GM19372 (cell line): ENCODE measurements at regions not wholly inside any gene's neighbourhood (a gene's known extent, or its start where the extent isn't known, plus 50 kb on each side); places are given as distances from the start of the nearest gene placed in this dataset.

Experiments used
- ATAC-seq: cut with Tn5 transposase; IDR thresholded peaks from one replicate; pipeline ENCODE4 v1.9.1; 2021; ENCODE audit warnings: mild to moderate bottlenecking, low read depth, moderate library complexity; ENCODE audit not compliant: unreplicated experiment

GRCh38 chr12:24078318-24078765 is 128.9 kb upstream of the SOX5 start:
- no peak for ATAC-seq

- no peak for ATAC-seq
Measured at GRCh38 chr12:24077161-24077560, 127.7 kb upstream of the SOX5 start.

- ATAC-seq, result no peak
Measured at GRCh38 chr12:24075650-24076049, 126.2 kb upstream of the SOX5 start.

DNA sequence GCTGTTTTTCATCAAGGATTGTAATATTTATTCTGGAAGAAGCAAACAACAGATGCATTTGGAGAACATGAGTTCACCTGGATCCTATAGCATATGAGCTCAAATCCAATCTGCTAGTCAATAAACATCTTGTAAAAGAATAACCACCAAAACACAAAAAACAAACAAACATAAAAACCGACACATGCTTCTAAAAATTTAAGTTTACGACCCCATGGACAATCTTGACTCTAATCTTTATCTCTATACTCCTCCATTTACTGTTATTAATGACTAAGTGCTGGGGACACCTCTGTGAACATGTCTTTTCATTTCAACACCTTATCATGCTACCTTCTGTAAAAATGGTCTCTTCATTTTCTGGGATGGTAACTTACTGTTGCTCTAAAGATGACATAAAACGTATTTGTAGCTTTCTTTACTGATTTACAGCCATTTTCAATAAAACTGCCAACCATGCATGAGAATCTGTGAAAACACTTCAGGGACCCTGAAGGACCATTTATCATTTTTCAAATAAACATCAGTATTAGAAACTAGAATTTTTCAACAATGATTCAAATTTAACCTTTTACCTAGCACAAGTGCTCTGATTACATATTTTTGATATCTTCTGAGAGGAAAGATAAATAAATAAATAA is 123.8 kb upstream of the SOX5 start:
- ATAC-seq, result no peak

DNA sequence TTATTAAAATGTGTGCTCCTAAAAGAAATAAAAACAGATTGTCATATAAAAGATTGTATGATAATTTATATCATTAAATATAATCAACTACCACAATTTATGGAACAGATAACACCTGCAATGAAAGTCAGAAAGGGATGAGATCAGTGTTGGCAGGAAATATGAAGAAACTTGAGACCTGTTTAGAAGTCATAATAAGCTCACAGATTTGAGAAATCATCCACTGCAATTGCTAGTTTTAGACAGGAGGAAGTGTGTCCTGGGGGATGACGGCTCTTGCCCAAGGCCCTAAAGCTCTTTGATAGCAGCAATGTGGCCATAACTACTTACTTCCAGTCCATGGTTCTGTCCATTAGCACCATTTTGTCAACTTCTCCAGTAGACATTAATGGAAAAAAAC is 122.8 kb upstream of the SOX5 start:
- no peak for ATAC-seq

GRCh38 chr12:24071842-24072241 is 122.4 kb upstream of the SOX5 start:
- ATAC-seq, result no peak

GRCh38 chr12:24069532-24070395 is 120.3 kb upstream of the SOX5 start:
- ATAC-seq, result no peak

- ATAC-seq, result no peak
Measured at GRCh38 chr12:24066865-24067264, 117.4 kb upstream of the SOX5 start.

DNA sequence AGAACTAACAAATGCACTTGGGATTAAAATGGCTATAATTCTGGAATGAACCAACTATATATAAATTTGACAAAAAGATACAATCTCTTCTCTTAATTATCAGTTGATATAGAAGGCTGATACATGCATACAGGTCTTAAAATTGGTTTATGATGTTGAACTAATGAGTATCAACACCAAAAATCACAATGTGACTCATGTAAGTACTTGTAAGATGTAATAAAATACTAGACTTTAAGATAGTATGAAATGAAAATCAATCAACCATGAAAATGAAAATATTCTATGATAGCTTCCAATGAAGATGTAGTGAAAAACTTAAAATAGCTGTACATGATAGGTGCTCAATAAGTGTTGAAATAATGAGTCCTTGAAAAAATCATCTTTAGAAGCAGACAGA is 116.6 kb upstream of the SOX5 start:
- no peak for ATAC-seq

DNA sequence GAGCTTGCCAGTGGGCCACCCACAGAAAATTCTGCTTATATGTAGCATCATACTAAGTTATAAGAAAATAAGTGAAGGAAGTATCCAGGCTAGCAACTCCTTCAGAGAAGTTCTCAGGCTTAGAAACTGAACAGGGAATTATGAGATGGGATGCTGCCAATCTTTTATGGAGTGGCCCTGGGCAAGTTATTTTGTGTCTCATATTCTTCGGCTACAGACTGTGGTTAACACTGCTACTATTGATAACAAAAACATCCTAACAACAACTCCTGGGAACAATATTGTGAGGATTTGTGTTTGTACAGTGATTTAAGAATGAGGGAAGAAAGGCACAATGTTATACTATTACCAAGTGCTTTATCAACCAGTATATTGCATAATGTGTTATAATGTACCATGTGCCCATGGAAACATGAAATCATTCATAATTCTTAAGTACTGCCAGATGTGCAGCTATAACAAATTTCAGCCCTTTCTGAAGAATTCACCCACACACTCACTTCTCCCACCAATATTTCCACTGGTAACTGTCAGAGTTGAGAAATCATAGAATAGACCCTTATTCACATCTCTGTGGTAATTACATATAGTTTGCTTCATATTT is 113.3 kb upstream of the SOX5 start:
- no peak for ATAC-seq

DNA sequence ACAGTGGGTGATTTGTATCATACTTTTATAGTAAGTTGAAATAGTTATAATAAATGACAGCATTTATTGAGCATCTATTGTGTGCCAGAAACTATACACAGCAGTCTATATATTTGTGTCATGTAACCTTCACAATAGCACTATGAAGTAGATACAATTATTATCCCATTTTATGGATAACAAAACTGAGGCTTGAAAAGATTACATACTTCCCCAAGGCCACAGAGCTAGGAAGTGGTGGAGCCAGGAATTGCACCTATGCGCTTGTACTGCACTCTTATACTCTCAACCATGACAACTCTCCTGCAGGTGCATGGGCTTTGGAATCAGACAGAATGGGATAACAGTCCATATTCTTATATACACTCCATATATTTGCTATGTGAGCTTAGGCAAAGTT is 110.6 kb upstream of the SOX5 start:
- ATAC-seq, result no peak

- ATAC-seq, result no peak
Measured at GRCh38 chr12:24057920-24058476, 108.5 kb upstream of the SOX5 start.

DNA sequence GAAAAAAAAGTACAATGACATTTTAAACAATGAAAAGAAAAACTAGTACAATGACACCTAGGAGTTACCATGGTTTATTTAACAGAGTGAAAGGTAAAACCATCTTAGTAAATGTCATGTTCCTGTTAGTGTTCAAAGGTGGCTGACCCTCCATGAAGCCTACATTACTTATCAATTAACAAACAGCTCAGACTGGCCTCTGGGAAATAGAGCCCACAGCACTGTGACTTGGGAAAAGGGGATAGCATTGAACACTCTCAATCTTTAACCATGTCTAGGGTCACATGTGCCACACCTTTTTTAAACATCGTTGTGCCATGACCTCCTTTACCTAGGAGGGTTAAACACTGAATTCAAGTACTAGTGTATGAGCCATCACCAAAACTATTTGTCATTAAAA is 106.3 kb upstream of the SOX5 start:
- no peak for ATAC-seq

DNA sequence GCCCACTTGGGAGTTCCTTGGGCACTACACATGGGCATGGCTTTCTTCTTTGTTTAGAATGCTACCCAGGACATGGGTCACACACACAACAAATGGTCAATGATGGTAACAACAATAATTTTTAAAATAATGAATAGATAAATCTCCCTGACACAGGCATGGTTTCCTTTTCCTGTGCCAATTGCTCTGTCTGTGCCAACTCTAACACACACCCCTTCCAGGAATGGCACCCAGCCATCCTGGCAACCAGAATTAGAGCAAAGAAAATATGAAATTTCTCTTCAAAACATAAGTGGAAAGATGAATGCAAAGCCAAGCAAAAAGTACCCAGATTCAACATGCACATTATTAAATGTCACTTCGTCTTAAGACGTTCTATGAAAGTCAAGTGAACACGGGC is 104.9 kb upstream of the SOX5 start:
- ATAC-seq, result no peak

DNA sequence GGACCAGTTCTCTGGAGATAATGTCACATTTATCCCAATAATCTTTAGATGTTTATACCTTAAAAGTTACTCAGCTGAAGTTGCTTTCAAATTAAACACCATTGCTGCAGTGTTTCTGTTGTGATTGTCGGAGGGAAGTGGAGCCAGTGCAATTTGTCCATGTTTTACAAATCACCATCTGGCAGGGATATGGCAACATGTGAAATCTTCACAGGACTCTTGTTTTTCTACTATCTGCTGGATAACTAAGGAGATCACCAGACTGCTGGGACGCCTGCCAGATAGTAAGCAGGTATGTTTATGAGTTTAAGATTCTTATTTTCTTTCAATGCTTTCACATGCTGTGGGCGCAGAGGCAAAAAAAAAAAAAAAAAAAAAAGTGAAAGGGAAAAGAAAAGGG is 100.3 kb upstream of the SOX5 start:
- no peak for ATAC-seq

- no peak for ATAC-seq
Measured at GRCh38 chr12:24049101-24049500, 99.6 kb upstream of the SOX5 start.

- ATAC-seq, result no peak
Measured at GRCh38 chr12:24048446-24048845, 99.0 kb upstream of the SOX5 start.

GRCh38 chr12:24047326-24047725 is 97.9 kb upstream of the SOX5 start:
- ATAC-seq, result no peak

DNA sequence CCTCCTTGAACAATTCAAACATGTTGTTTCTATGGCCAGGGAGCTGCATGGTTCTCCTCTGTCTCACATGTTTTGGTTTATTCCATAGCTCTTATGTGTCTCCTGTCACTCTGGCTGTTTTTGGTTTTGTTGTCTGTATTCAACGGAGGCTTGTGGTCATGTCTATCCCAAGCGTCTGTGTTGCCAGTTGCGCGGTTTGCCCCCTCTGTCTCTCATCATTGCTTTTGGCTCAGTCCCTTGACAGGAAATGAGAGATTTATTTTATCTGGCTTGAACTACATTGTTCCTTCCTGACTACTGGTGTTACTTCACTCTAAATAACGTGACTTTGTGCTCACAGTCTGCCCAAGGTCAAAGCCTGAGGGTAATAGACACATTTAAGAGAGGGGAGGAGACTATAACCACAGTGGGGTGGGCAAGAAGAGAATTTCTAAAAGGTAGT is 96.4 kb upstream of the SOX5 start:
- no peak for ATAC-seq

DNA sequence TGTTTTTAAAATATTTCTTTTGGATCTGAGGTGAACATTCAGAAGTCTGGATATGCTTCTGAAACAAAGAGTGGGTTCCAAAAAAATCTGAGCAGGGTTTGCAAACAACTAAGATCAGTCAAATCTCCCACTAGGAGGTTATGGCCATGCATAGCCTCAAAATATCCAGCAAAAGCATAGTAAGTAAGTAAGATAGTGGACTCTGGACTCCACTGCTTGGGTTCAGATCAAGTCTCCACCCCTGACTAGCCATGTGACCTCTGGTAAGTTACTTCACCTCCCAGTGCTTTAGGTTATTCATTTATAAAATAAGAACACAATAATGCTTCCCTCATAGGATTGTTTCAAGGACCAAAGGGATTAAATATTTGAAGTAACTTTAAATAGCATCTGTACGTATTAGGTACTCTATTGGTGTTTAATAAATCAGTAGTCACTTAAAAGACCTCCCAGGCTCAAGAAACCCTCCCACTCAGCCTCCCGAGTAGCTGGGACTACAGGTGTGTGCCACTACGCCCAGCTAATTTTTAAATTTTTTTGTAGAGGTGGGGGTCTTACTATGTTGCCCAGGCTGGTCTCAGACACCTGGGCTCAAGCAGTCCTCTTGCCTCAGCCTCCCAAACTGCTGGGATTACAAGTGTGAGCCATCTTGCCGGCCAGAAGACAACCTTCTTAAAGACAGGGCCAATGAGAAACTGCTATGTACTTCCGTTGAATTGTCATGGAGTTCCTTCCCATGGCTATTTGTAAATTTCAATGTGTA is 95.7 kb upstream of the SOX5 start:
- no peak for ATAC-seq

GRCh38 chr12:24042651-24043050 is 93.2 kb upstream of the SOX5 start:
- no peak for ATAC-seq
